Suprapubic skin (tissue), 4 donors: ENCODE measurements at regions not wholly inside any gene's neighbourhood (a gene's known extent, or its start where the extent isn't known, plus 50 kb on each side); places are given as distances from the start of the nearest gene placed in this dataset.

Experiments
- DNase-seq, 2 donors: peaks; one replicate each; pipeline ENCODE4 v3.0.0-alpha.2; 2019; ENCODE audit warnings: low spot score in 2 of 2
- H3K27ac ChIP-seq: fragments of 200-600 bp; sonication (generic); one replicate; pipeline ENCODE4 v1.5.1; 2019
- H3K27me3 ChIP-seq: fragments of 200-600 bp; sonication (generic); one replicate; pipeline ENCODE4 v1.5.1; 2019
- H3K36me3 ChIP-seq: fragments of 200-600 bp; sonication (generic); one replicate; pipeline ENCODE4 v1.5.1; 2019
- H3K4me1 ChIP-seq: fragments of 200-600 bp; sonication (generic); one replicate; pipeline ENCODE4 v1.5.1; 2019
- H3K4me3 ChIP-seq: fragments of 200-600 bp; sonication (generic); one replicate; pipeline ENCODE4 v1.5.1; 2019; ENCODE audit warnings: mild to moderate bottlenecking
- H3K9me3 ChIP-seq: fragments of 200-600 bp; sonication (generic); one replicate; pipeline ENCODE4 v1.5.1; 2019
- CTCF ChIP-seq, 2 donors: fragments of 200-600 bp in 1 of 2; fragments of 450-650 bp in 1 of 2; sonication (generic) in 1 of 2; IDR thresholded peaks; one replicate each; pipeline ENCODE4 v1.5.1; 2016 to 2019; ENCODE audit warnings: antibody characterized with exemption in 2 of 2, mild to moderate bottlenecking in 1 of 2, moderate library complexity in 1 of 2
- EP300 ChIP-seq: sonication (generic); formaldehyde crosslinking; IDR thresholded peaks from one replicate; pipeline ENCODE4 v1.6.1; 2017; ENCODE audit warnings: antibody characterized with exemption
- POLR2A ChIP-seq, 2 donors: fragments of 450-650 bp; IDR thresholded peaks; one replicate each; pipeline ENCODE4 v1.6.1; 2017; ENCODE audit warnings: antibody characterized with exemption in 2 of 2, mild to moderate bottlenecking in 2 of 2, moderate library complexity in 2 of 2
- POLR2AphosphoS5 ChIP-seq, 3 donors: sonication (generic); formaldehyde crosslinking; IDR thresholded peaks; one replicate each; pipeline ENCODE4 v1.6.1; 2017; ENCODE audit warnings: antibody characterized with exemption in 3 of 3
- WGBS: methylation state at CpG from one replicate; pipeline ENCODE4 v1.1.5; 2018; 5-methylcytosine and 5-hydroxymethylcytosine counted together

- Histone ChIP-seq H3K27me3 (peaks cover 21% of the 10 kb centered on the region), H3K27ac (no peak overlapping the region), H3K4me3 (no peak overlapping the region), H3K36me3 (no peaks in the 10 kb centered on the region), H3K4me1 (peaks cover 6% of the 10 kb centered on the region), H3K9me3 (no peaks in the 10 kb centered on the region)
- TF ChIP-seq CTCF (IDR thresholded peaks at IDR 0.05) (no peak), EP300 (no peak), POLR2AphosphoS5 (IDR thresholded peaks at IDR 0.05) (no peak), POLR2A (IDR thresholded peaks at IDR 0.05) (no peak)
- WGBS, result 92% methylated on average over 26 of the region's 27 CpGs
- peak in 1 of 2 donors; percentile 48 for DNase-seq
Observed at GRCh38 chr6:168128631-168129291, 49.7 kb upstream of the FRMD1 start.
